Lung (tissue), 11 donors: ENCODE measurements at regions not wholly inside any gene's neighbourhood (a gene's known extent, or its start where the extent isn't known, plus 50 kb on each side); places are given as distances from the start of the nearest gene placed in this dataset.
"Not testable (repeated sequence)": the region's sequence is repeated elsewhere in the genome, so short reads cannot be mapped to it uniquely, and the experiment has no call there.

Experiments used
- ATAC-seq: fragments of 200-7000 bp; cut with Tn5 transposase; one replicate; pipeline ENCODE4 v1.9.1; 2020; ENCODE audit warnings: moderate number of reproducible peaks; ENCODE audit not compliant: insufficient read depth, low FRiP score
- DNase-seq, 3 donors: peaks; one replicate each; pipeline ENCODE4 v3.0.0-alpha.2; 2013 to 2017
- H3K27ac ChIP-seq, 2 donors: one replicate each; pipeline ENCODE4 v1.5.1; 2013; ENCODE audit warnings: mild to moderate bottlenecking in 2 of 2, moderate library complexity in 2 of 2, control low read depth in 1 of 2, inconsistent platforms in 1 of 2, low read depth in 1 of 2, low read length in 1 of 2
- H3K27me3 ChIP-seq, 3 donors: one replicate each; pipeline ENCODE4 v1.5.1; 2013; ENCODE audit warnings: low read length in 2 of 3; ENCODE audit not compliant: control insufficient read depth in 3 of 3, insufficient read depth in 3 of 3
- H3K36me3 ChIP-seq, 4 donors: one replicate each; pipeline ENCODE4 v1.5.1; 2013; ENCODE audit warnings: low read length in 4 of 4, mild to moderate bottlenecking in 1 of 4, moderate library complexity in 1 of 4; ENCODE audit not compliant: control insufficient read depth in 4 of 4, insufficient read depth in 4 of 4
- H3K4me1 ChIP-seq, 5 donors: one replicate each; pipeline ENCODE4 v1.5.1; 2013; ENCODE audit warnings: low read length in 5 of 5, mild to moderate bottlenecking in 2 of 5, moderate library complexity in 1 of 5; ENCODE audit not compliant: control insufficient read depth in 5 of 5, insufficient read depth in 5 of 5
- H3K4me3 ChIP-seq: one replicate; pipeline ENCODE4 v1.5.1; 2013; ENCODE audit warnings: mild to moderate bottlenecking, control low read depth, moderate library complexity
- H3K9ac ChIP-seq, 2 donors: one replicate each; pipeline ENCODE4 v1.5.1; 2013; ENCODE audit warnings: low read length in 2 of 2, control low read depth in 1 of 2; ENCODE audit not compliant: insufficient read depth in 1 of 2
- H3K9me3 ChIP-seq, 4 donors: one replicate each; pipeline ENCODE4 v1.5.1; 2013; ENCODE audit warnings: low read length in 3 of 4, mild to moderate bottlenecking in 1 of 4, moderate library complexity in 1 of 4; ENCODE audit not compliant: control insufficient read depth in 4 of 4, insufficient read depth in 3 of 4
- WGBS, 2 donors: extraction: QIAGEN DNeasy Blood & Tissue Kit; methylation state at CpG; one replicate each; pipeline ENCODE4 v1.1.7; 2013; 5-methylcytosine and 5-hydroxymethylcytosine counted together
- TF ChIP-seq, protein P1 (sequence below): IDR thresholded peaks from 2 replicates; pipeline ENCODE4 v1.5.1; 2012; ENCODE audit warnings: mild to moderate bottlenecking; ENCODE audit errors: control extremely low read depth, extremely low read depth
- donor health status: control.
- donor health status: control.
- donor health status: Bipolar disorder and iron deficiency.
- donor health status: healthy.
- donor health status: DM: yes; HTN: yes; CAD: no.

DNA sequence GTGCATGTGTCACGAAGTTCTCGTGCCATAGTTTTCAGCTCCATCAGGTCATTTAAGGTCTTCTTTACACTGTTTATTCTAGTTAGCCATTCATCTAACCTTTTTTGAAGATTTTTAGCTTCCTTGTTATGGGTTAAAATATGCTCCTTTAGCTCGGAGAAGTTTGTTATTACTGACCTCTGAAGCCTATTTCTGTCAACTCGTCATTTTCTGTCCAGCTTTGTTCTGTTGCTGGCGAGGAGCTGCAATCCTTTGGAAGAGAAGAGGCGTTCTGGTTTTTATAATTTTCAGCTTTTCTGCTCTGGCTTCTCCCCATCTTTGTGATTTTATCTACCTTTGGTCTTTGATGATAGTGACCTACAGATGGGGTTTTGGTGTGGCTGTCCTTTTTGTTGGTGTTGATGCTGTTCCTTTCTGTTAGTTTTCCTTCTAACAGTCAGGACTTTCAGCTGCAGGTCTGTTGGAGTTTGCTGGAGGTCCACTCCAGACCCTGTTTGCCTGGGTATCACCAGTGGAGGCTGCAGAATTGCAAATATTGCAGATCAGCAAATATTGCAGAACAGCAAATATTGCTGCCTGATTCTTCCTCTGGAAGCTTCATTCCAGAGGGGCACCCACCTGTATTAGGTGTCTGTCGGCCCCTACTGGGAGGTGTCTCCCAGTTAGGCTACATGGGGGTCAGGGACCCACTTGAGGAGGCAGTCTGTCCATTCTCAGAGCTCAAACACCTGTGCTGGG lies 157.7 kb upstream of the ITGA6 start:
- not testable (repeated sequence) for H3K4me3 ChIP-seq, H3K36me3 ChIP-seq, H3K4me1 ChIP-seq, ATAC-seq, DNase-seq, H3K9me3 ChIP-seq, H3K27me3 ChIP-seq, H3K9ac ChIP-seq, H3K27ac ChIP-seq
- 85 to 86% methylated on average over 7 of the region's 7 CpGs for WGBS, 2 donors

- Histone ChIP-seq H3K4me1 (peaks cover 0 to 5% (median 0%) of the 10 kb centered on the region in 5 donors), H3K9me3 (no peaks in the 10 kb centered on the region), H3K27me3 (no peaks in the 10 kb centered on the region), H3K27ac (no peak overlapping the region), H3K9ac (no peak overlapping the region), H3K36me3 (no peaks in the 10 kb centered on the region), H3K4me3 (no peak overlapping the region)
- ATAC-seq (no peak), DNase-seq (peak in 1 of 3 donors; percentile 25)
- 64 to 68% methylated on average over 11 of the region's 11 CpGs for WGBS, 2 donors
- TF ChIP-seq, protein P1, sequence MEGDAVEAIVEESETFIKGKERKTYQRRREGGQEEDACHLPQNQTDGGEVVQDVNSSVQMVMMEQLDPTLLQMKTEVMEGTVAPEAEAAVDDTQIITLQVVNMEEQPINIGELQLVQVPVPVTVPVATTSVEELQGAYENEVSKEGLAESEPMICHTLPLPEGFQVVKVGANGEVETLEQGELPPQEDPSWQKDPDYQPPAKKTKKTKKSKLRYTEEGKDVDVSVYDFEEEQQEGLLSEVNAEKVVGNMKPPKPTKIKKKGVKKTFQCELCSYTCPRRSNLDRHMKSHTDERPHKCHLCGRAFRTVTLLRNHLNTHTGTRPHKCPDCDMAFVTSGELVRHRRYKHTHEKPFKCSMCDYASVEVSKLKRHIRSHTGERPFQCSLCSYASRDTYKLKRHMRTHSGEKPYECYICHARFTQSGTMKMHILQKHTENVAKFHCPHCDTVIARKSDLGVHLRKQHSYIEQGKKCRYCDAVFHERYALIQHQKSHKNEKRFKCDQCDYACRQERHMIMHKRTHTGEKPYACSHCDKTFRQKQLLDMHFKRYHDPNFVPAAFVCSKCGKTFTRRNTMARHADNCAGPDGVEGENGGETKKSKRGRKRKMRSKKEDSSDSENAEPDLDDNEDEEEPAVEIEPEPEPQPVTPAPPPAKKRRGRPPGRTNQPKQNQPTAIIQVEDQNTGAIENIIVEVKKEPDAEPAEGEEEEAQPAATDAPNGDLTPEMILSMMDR = no peak
These were observed 156.9 kb upstream of the ITGA6 start for GRCh38 chr2:172270278-172271079.

GRCh38 chr2:172273910-172274571 lies 153.3 kb upstream of the ITGA6 start:
- Histone ChIP-seq H3K9me3 (peaks cover 0 to 3% (median 1%) of the 10 kb centered on the region in 4 donors), H3K4me1 (peaks cover 0 to 5% (median 0%) of the 10 kb centered on the region in 5 donors), H3K9ac (no peak overlapping the region), H3K27ac (no peak overlapping the region), H3K36me3 (no peaks in the 10 kb centered on the region), H3K27me3 (no peaks in the 10 kb centered on the region), H3K4me3 (no peak overlapping the region)
- 64 to 74% methylated on average over 6 of the region's 6 CpGs for WGBS, 2 donors
- DNase-seq = no peak
- TF ChIP-seq, protein P1 = no peak
- no peak for ATAC-seq

DNA sequence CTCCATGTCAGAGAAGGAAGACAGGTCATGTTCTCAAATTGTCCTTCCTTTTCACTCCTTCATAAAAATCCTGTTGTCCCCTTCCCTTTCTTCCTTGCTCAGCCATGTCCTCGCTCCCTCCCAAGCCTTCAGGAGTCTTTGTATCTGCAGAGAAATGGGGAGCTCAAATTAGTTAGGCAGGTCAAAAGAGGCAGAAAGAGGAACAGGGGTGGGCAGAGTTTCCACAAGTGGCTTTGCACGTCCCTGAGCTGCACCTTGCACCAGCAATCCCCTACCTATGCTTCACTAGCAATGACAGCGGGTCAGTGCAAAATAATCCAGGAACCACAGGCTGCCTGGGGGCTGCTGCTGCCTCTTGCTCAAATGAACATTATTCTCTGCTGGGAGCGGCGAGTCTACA lies 152.1 kb upstream of the ITGA6 start:
- Histone ChIP-seq H3K27ac (no peak overlapping the region), H3K9ac (no peak overlapping the region), H3K36me3 (no peaks in the 10 kb centered on the region), H3K4me1 (peaks cover 0 to 5% (median 0%) of the 10 kb centered on the region in 5 donors), H3K4me3 (no peak overlapping the region), H3K27me3 (no peaks in the 10 kb centered on the region), H3K9me3 (peaks cover 0 to 3% (median 1%) of the 10 kb centered on the region in 4 donors)
- no peak for ATAC-seq
- TF ChIP-seq, protein P1 = no peak
- DNase-seq = no peak
- WGBS, 2 donors = 83 to 87% methylated on average over 5 of the region's 5 CpGs
